H1 (cell line): ENCODE measurements at regions not wholly inside any gene's neighbourhood (a gene's known extent, or its start where the extent isn't known, plus 50 kb on each side); places are given as distances from the start of the nearest gene placed in this dataset.

Source experiments
- KDM1A ChIP-seq: fragments of 200-600, 300-600 bp; sonication (generic); IDR thresholded peaks from 2 replicates; pipeline ENCODE4 v1.7.1; 2016; ENCODE audit warnings: mild to moderate bottlenecking, low read length, borderline replicate concordance

- no peak for TF ChIP-seq KDM1A
Measured at GRCh38 chr15:86004061-86004460, 75.6 kb upstream of the AGBL1 start (continued).
